HL-60 (cell line): ENCODE measurements at regions not wholly inside any gene's neighbourhood (a gene's known extent, or its start where the extent isn't known, plus 50 kb on each side); places are given as distances from the start of the nearest gene placed in this dataset.

ENCODE experiments used
- DNase-seq, 2 experiments: peaks; one replicate each; pipeline ENCODE4 v3.0.0-alpha.2; 2010 to 2020; ENCODE audit warnings: low read depth in 1 of 2, low spot score in 1 of 2
- H3K27ac ChIP-seq: fragments of 250-450 bp; sonication (Bioruptor Pico); replicated peaks from 2 replicates; pipeline ENCODE4 v1.5.1; 2020; ENCODE audit warnings: mild to moderate bottlenecking, moderate library complexity
- H3K27me3 ChIP-seq: fragments of 250-450 bp; sonication (Bioruptor Pico); 2 replicates; pipeline ENCODE4 v1.5.1; 2021; ENCODE audit warnings: mild to moderate bottlenecking, moderate library complexity; ENCODE audit not compliant: insufficient read depth, poor library complexity, severe bottlenecking
- H3K4me3 ChIP-seq: replicated peaks from 2 replicates; pipeline ENCODE4 v1.5.1; 2011; ENCODE audit warnings: mild to moderate bottlenecking, control low read depth, low read length; ENCODE audit not compliant: insufficient read depth
- GABPA ChIP-seq: IDR thresholded peaks from 2 replicates; pipeline ENCODE4 v1.6.1; 2012; ENCODE audit warnings: low read depth
- POLR2AphosphoS5 ChIP-seq: IDR thresholded peaks from 2 replicates; pipeline ENCODE4 v1.6.1; 2012; ENCODE audit warnings: low read depth
- REST ChIP-seq: IDR thresholded peaks from 2 replicates; pipeline ENCODE4 v1.6.1; 2012; ENCODE audit warnings: low read depth; ENCODE audit not compliant: insufficient replicate concordance
- SPI1 ChIP-seq: IDR thresholded peaks from 2 replicates; pipeline ENCODE4 v1.6.1; 2012; ENCODE audit warnings: low read depth, mild to moderate bottlenecking, borderline replicate concordance
- TF ChIP-seq, protein P1 (sequence below): IDR thresholded peaks from one replicate; pipeline ENCODE4 v1.5.1; 2011; ENCODE audit warnings: low read length, control low read depth, inconsistent platforms; ENCODE audit not compliant: insufficient read depth

GRCh38 chr3:118425272-118425837, 609.3 kb downstream of the IGSF11 start:
- H3K4me3 ChIP-seq: no peak overlapping the region
- DNase-seq: no peak
- TF ChIP-seq REST (no peak), GABPA (no peak), POLR2AphosphoS5 (no peak), SPI1 (no peak)
- TF ChIP-seq, protein P1, sequence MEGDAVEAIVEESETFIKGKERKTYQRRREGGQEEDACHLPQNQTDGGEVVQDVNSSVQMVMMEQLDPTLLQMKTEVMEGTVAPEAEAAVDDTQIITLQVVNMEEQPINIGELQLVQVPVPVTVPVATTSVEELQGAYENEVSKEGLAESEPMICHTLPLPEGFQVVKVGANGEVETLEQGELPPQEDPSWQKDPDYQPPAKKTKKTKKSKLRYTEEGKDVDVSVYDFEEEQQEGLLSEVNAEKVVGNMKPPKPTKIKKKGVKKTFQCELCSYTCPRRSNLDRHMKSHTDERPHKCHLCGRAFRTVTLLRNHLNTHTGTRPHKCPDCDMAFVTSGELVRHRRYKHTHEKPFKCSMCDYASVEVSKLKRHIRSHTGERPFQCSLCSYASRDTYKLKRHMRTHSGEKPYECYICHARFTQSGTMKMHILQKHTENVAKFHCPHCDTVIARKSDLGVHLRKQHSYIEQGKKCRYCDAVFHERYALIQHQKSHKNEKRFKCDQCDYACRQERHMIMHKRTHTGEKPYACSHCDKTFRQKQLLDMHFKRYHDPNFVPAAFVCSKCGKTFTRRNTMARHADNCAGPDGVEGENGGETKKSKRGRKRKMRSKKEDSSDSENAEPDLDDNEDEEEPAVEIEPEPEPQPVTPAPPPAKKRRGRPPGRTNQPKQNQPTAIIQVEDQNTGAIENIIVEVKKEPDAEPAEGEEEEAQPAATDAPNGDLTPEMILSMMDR: no peak
- no peak overlapping the region for H3K27ac ChIP-seq
- no peaks in the 10 kb centered on the region for H3K27me3 ChIP-seq

DNA sequence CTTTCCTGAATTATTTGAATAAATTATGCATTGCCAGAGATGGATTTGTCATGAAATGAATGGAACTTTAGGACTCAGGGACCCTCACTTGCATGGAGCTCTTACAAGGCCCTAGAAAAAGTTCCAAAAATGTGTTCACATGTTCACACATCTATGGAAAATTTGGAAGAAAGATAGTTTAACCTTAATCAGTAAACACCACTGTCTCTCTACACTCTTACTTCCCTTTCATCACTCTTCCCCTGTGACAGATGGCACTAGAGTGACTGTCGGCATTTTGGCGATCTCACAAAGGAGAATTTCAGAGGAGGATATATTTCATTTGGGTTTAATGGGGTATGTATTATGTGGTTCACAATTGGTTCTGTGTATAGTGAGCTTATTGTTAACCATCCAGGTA, 600.8 kb downstream of the IGSF11 start:
- Histone ChIP-seq H3K27ac (no peak overlapping the region), H3K4me3 (no peak overlapping the region), H3K27me3 (no peaks in the 10 kb centered on the region)
- TF ChIP-seq, protein P1: no peak
- no peak for TF ChIP-seq GABPA
- TF ChIP-seq SPI1: no peak
- TF ChIP-seq POLR2AphosphoS5: no peak
- no peak for TF ChIP-seq REST
- no peak for DNase-seq

DNA sequence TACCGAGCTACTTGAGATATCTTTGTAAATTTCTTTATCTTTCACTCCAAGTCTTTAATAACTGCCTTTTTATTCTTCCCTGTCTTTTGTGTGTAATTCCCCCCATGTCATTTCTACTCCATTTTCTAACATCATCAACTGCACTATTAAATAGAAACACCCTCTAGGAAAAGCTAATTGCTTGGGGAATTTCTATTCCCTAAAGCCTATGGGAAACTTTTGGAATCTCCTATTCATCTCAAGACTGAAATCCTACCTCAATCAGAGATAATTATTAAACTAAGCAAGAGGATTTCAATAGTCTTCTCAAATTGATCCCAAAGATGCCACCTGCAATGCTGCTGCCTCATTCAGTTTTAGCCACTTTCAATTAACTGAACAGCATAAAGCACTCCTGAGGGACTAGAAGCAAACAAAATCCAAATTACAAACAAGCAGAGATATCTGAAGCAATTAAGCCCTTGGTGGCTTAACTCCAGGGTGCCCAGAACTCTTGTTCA, 598.7 kb downstream of the IGSF11 start:
- DNase-seq: no peak
- TF ChIP-seq REST (no peak), POLR2AphosphoS5 (no peak), GABPA (no peak), SPI1 (no peak)
- TF ChIP-seq, protein P1: no peak

More for the DNA sequence above, 598.7 kb downstream of the IGSF11 start:
- H3K27ac ChIP-seq: no peak overlapping the region
- no peak overlapping the region for H3K4me3 ChIP-seq
- no peaks in the 10 kb centered on the region for H3K27me3 ChIP-seq
